ENCODE measurements at regions not wholly inside any gene's neighbourhood (a gene's known extent, or its start where the extent isn't known, plus 50 kb on each side); places are given as distances from the start of the nearest gene placed in this dataset.

DNA sequence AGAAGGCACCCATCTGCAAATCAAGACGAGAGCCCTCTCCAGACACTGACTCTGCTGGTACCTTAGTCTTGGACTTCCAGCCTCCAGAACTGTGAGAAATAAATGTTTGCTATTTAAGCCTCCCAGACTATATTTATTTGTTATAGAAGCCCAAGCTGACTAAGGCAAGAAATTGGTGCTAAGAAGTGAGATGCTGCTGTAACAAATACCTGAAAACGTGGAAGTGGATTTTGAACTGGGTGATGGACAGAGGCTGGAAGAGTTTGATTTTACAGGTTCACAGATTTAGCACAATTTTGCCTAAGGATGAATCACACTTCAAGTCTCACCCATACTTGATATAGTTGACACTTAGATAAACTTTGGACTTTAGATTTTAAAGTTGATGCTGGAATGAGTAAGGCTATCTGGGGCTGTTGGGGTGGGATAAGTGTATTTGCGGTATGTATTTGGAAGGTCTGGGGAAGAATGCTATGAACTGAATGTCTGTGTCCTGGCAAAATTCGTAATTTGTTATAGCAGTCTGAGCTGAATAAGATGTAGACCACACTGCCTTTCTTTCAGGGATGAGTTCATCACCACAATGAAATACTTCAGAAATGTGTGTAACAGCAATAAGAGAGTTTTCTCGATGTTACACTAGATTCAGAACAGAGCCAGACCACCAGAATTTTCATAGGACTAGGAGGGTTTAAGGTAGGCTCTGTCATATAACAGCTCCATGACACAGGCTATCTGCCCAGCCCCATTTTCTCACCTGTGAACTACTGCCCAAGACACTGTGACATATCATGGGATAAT, 120.5 kb upstream of the LMCD1 start:
- no peak for DNase-seq (ENCODE audit: low spot score)
- in situ Hi-C loops (cut with MboI; ENCODE audit: low pct_unique_long_range_greater_than_20kb, low sequenced_read_pairs, unreplicated experiment) = no loop called here
- TF ChIP-seq, protein P1, sequence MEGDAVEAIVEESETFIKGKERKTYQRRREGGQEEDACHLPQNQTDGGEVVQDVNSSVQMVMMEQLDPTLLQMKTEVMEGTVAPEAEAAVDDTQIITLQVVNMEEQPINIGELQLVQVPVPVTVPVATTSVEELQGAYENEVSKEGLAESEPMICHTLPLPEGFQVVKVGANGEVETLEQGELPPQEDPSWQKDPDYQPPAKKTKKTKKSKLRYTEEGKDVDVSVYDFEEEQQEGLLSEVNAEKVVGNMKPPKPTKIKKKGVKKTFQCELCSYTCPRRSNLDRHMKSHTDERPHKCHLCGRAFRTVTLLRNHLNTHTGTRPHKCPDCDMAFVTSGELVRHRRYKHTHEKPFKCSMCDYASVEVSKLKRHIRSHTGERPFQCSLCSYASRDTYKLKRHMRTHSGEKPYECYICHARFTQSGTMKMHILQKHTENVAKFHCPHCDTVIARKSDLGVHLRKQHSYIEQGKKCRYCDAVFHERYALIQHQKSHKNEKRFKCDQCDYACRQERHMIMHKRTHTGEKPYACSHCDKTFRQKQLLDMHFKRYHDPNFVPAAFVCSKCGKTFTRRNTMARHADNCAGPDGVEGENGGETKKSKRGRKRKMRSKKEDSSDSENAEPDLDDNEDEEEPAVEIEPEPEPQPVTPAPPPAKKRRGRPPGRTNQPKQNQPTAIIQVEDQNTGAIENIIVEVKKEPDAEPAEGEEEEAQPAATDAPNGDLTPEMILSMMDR (IDR thresholded peaks at IDR 0.05; ENCODE audit: extremely low read depth, insufficient read depth, missing control alignments) = no peak

DNA sequence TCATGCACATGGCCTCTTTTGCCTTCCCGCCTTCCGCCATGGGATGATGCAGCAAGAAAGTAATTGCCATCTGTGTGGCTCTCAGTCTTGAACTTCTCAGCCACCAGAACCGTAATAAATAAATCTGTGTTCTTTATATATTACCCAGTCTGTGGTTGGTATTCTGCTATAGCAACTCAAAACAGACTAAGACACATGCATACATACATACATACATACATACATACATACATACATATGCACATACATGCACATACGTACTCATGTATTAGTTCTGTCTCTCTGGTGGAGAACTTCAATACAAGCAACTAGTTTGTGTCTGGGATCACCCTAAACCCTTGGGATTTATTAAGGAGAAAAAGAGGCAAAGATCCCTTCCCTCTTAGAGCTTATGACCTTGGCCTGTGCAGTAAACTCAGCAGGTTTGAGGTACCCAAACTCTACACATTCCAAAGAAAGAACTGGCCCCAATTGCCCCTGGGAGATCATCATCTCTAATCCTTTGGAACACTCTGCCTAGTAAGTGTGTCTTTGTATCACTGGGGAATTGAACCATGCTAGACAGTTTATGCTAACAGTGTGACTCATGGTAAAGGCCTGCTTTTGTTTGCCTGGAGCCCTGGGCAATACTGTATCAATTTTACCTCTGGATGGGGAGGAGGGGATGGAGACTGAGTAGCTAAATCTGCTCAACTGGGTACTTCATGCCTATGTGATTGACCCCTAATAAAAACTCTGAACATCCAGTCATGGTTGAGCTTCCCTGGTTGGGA, 115.6 kb upstream of the LMCD1 start:
- no peak for DNase-seq (ENCODE audit: low spot score)
- in situ Hi-C loops (cut with MboI; ENCODE audit: low pct_unique_long_range_greater_than_20kb, low sequenced_read_pairs, unreplicated experiment) = no loop called here
- TF ChIP-seq, protein P1 (IDR thresholded peaks at IDR 0.05; ENCODE audit: extremely low read depth, insufficient read depth, missing control alignments) = no peak

DNA sequence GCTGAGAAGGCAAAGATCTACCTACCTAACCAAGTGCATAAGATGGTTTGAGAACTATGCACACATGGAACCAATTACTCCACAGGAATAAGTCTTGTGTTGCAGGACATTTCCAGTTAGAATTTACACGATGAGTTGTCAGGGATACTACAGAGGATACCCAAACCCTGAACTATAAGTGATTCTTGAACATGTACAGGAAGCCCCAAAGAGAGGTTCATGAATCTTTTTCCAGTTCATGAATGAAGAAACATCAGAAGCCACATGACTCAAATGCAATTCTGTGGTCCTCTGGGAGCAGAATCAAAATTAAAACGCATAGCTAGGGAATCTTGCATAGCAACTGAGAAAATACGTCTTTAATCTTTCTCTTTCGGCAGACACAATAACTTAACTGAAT, 114.1 kb upstream of the LMCD1 start:
- in situ Hi-C loops (cut with MboI; ENCODE audit: low pct_unique_long_range_greater_than_20kb, low sequenced_read_pairs, unreplicated experiment) = no loop called here
- DNase-seq (ENCODE audit: low spot score) = no peak
- TF ChIP-seq, protein P1 (IDR thresholded peaks at IDR 0.05; ENCODE audit: extremely low read depth, insufficient read depth, missing control alignments) = no peak

DNA sequence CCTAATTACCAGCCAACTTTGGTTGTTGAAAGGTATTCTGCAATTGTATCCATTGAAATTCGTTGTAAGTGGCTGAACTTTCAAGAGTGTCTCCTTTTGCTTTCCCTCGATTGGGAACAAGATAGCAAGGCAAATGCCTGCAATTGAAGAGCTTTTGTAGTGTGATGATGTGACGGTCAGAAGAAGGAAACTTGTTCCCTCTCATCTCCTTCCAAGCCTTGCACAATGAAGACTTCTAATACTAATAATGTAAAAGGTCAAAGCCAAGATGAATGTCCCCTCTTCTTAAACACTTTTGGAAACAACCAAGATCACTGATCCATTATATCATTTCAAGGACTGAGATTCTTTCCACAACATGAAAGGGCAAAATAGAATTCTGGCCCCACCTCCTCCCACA, 101.9 kb upstream of the LMCD1 start:
- DNase-seq (ENCODE audit: low spot score) = no peak
- in situ Hi-C loops (cut with MboI; ENCODE audit: low pct_unique_long_range_greater_than_20kb, low sequenced_read_pairs, unreplicated experiment) = no loop called here
- TF ChIP-seq, protein P1 (IDR thresholded peaks at IDR 0.05; ENCODE audit: extremely low read depth, insufficient read depth, missing control alignments) = no peak

DNA sequence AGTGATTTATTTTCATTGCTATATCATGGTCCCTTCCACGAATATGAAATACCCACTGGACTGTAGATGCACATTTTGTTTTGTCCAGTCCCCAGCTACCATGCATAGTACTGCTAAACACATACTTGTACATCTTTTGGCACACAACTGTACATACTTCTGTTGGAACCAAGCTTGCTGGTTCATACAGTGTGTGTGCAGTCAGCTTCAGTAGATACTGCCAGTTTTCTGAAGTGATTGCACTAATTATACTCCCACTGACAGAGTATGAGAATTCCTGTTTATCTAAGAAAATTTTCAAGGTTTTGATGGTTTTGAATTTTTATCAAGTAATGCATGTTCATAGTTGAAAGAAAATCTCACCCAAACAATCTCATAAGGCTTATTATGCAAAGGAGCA, 100.7 kb upstream of the LMCD1 start:
- DNase-seq (ENCODE audit: low spot score) = no peak
- TF ChIP-seq, protein P1 (IDR thresholded peaks at IDR 0.05; ENCODE audit: extremely low read depth, insufficient read depth, missing control alignments) = no peak
- in situ Hi-C loops (cut with MboI; ENCODE audit: low pct_unique_long_range_greater_than_20kb, low sequenced_read_pairs, unreplicated experiment) = no loop called here

DNA sequence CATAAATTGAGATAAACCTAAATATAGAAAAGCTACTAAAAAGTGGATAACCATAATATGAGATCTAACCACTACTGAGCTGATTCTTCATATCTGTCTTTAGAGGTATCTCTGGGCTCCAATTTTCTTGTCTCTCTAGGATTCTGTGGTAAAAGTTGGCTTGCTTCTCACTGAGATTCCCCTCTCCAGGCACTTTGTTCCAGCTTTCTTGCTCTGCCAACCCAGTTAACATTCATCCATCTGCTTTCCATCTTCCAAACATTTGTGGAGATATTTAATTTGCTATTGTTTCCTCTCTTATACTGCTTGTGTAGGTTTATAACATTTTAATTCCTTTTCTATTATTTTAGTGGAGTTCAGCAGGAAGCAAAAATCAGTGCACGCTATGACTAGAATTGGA, 97.6 kb upstream of the LMCD1 start:
- TF ChIP-seq, protein P1 (IDR thresholded peaks at IDR 0.05; ENCODE audit: extremely low read depth, insufficient read depth, missing control alignments) = no peak
- in situ Hi-C loops (cut with MboI; ENCODE audit: low pct_unique_long_range_greater_than_20kb, low sequenced_read_pairs, unreplicated experiment) = no loop called here
- DNase-seq (ENCODE audit: low spot score) = no peak
